B cell (primary cell): ENCODE measurements at regions not wholly inside any gene's neighbourhood (a gene's known extent, or its start where the extent isn't known, plus 50 kb on each side); places are given as distances from the start of the nearest gene placed in this dataset.

Experiments used
- ATAC-seq: fragments of 200-7000 bp; cut with Tn5 transposase; one replicate; pipeline ENCODE4 v1.10.0; 2021; ENCODE audit warnings: low read depth, mild to moderate bottlenecking, moderate number of reproducible peaks, moderate library complexity
- CTCF ChIA-PET: fragments of 350-600 bp; sonication (Branson Sonifier 250); formaldehyde crosslinking; loops from one replicate; lab custom pipeline; 2021; ENCODE audit warnings: antibody characterized with exemption, inconsistent platforms; lab: Charles Lee
- POLR2A ChIA-PET: fragments of 350-600 bp; sonication (Branson Sonifier 250); formaldehyde crosslinking; loops from one replicate; lab custom pipeline; 2021; ENCODE audit warnings: antibody characterized with exemption; lab: Charles Lee
- DNase-seq: peaks from one replicate; pipeline ENCODE4 v3.0.0; 2013
- H2AFZ ChIP-seq: 2 replicates; pipeline ENCODE4 v1.6.1; 2012; ENCODE audit warnings: mild to moderate bottlenecking, low read depth, low read length; ENCODE audit not compliant: insufficient read depth, poor library complexity, severe bottlenecking
- H3K27ac ChIP-seq, 2 donors: 1 replicate in 1 of 2; 2 replicates in 1 of 2; pipeline ENCODE4 v1.5.1; 2012 to 2013; ENCODE audit warnings: low read length in 2 of 2, mild to moderate bottlenecking in 2 of 2, moderate library complexity in 1 of 2
- H3K27me3 ChIP-seq, 4 experiments: fragments of 200-600 bp in 1 of 4; sonication (generic) in 1 of 4; replicated peaks in 1 of 4; 1 replicate in 2 of 4; 2 replicates in 2 of 4; pipeline versions ENCODE4 v1.6.1 to v1.7.0; 2013 to 2016; ENCODE audit warnings: low read length in 3 of 4, mild to moderate bottlenecking in 2 of 4, mixed read lengths in 1 of 4, moderate library complexity in 1 of 4; ENCODE audit not compliant: insufficient read depth in 4 of 4, control insufficient read depth in 3 of 4; ENCODE audit errors: control extremely low read depth in 1 of 4
- H3K36me3 ChIP-seq, 2 experiments: replicated peaks in 1 of 2; 1 replicate in 1 of 2; 2 replicates in 1 of 2; pipeline versions ENCODE4 v1.6.1 to v1.7.1; 2013; ENCODE audit warnings: low read length in 1 of 2; ENCODE audit not compliant: insufficient read depth in 2 of 2, control insufficient read depth in 1 of 2; ENCODE audit errors: control extremely low read depth in 1 of 2, extremely low read depth in 1 of 2
- H3K4me1 ChIP-seq, 2 donors: fragments of 200-600 bp in 1 of 2; sonication (generic) in 1 of 2; 1 replicate in 1 of 2; 2 replicates in 1 of 2; pipeline versions ENCODE4 v1.5.1 to v1.6.1; 2013 to 2017; ENCODE audit warnings: low read length in 2 of 2; ENCODE audit not compliant: control insufficient read depth in 2 of 2, insufficient read depth in 2 of 2
- H3K4me2 ChIP-seq: replicated peaks from 2 replicates; pipeline ENCODE3; 2012; ENCODE audit warnings: mild to moderate bottlenecking, low read depth, low read length; ENCODE audit not compliant: poor library complexity, severe bottlenecking
- H3K4me3 ChIP-seq, 5 experiments: fragments of 200-600 bp in 1 of 5; sonication (generic) in 1 of 5; 1 replicate in 3 of 5; 2 replicates in 2 of 5; pipeline versions ENCODE4 v1.5.1 to v1.7.0; 2011 to 2016; ENCODE audit warnings: low read length in 4 of 5, mild to moderate bottlenecking in 4 of 5, low read depth in 2 of 5, control low read depth in 1 of 5, moderate library complexity in 1 of 5; ENCODE audit not compliant: insufficient read depth in 1 of 5; ENCODE audit errors: control extremely low read depth in 1 of 5, extremely low read depth in 1 of 5
- H3K79me2 ChIP-seq: fragments of 200-600 bp; sonication (generic); one replicate; pipeline ENCODE4 v1.6.0; 2016; ENCODE audit warnings: low read length; ENCODE audit not compliant: control insufficient read depth, insufficient read depth
- H3K9ac ChIP-seq: fragments of 200-600 bp; sonication (generic); 2 replicates; pipeline ENCODE4 v1.6.1; 2017; ENCODE audit warnings: mild to moderate bottlenecking, low read length, moderate library complexity
- H3K9me3 ChIP-seq, 3 donors: one replicate each; pipeline versions ENCODE4 v1.6.1 to v1.7.1; 2013; ENCODE audit warnings: low read length in 2 of 3; ENCODE audit not compliant: control insufficient read depth in 2 of 3, insufficient read depth in 1 of 3; ENCODE audit errors: control extremely low read depth in 1 of 3
- H4K20me1 ChIP-seq: 2 replicates; pipeline ENCODE4 v1.6.0; 2012; ENCODE audit warnings: mild to moderate bottlenecking, low read length; ENCODE audit not compliant: insufficient read depth, control insufficient read depth, poor library complexity, severe bottlenecking
- H3K27ac Mint-ChIP-seq: one replicate; pipeline ENCODE4 v1.8.0; 2021; ENCODE audit warnings: mixed read lengths
- H3K27me3 Mint-ChIP-seq: one replicate; pipeline ENCODE4 v1.8.0; 2021; ENCODE audit warnings: mixed read lengths
- H3K4me1 Mint-ChIP-seq: one replicate; pipeline ENCODE4 v1.8.0; 2021; ENCODE audit warnings: mixed read lengths
- H3K4me3 Mint-ChIP-seq: one replicate; pipeline ENCODE4 v1.8.0; 2021; ENCODE audit warnings: mixed read lengths
- H3K9me3 Mint-ChIP-seq: one replicate; pipeline ENCODE4 v1.8.0; 2022; ENCODE audit warnings: mixed read lengths; ENCODE audit not compliant: insufficient read depth
- EZH2 ChIP-seq: IDR thresholded peaks from 2 replicates; pipeline ENCODE4 v1.6.1; 2012; ENCODE audit warnings: borderline replicate concordance, low read depth, mild to moderate bottlenecking, moderate library complexity, low read length; ENCODE audit not compliant: insufficient read depth, poor library complexity, severe bottlenecking
- WGBS: methylation state at CpG from one replicate; pipeline ENCODE4 v1.1.5; 2013; ENCODE audit warnings: missing lambda C conversion rate; ENCODE audit not compliant: insufficient coverage; 5-methylcytosine and 5-hydroxymethylcytosine counted together
- intact Hi-C: fragments of 100-400 bp; cut with micrococcal nuclease; formaldehyde crosslinking; loops from one replicate; pipeline ENCODE4 v1.10.0; 2022
- TF ChIP-seq, protein P1 (sequence below): fragments of 200-600 bp; IDR thresholded peaks from one replicate; pipeline ENCODE4 v1.8.0; 2022; ENCODE audit warnings: antibody characterized with exemption, mild to moderate bottlenecking

DNA sequence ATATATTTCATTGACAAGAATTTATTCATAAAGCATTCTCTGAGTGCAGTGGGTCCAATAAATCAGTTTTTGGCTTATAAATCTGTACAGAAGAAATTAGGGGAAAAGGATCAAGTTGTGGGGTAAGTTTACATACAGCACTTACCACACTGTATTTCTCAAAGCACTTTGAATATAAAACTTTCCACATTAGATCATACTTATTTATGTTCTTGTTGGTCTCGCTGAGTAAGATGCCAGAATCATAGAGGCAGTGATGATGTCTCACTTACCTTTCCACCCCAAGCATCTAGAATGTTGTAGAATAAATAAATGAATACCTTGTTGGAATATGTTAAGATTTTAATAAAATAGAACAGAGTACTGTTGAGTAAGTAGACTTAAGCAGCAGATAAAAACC is 279.1 kb downstream of the PCDH20 start:
- no peaks in the 10 kb centered on the region for H3K27me3 Mint-ChIP-seq
- ATAC-seq (no peak), DNase-seq (no peak)
- TF ChIP-seq EZH2, result no peak
- TF ChIP-seq, protein P1, sequence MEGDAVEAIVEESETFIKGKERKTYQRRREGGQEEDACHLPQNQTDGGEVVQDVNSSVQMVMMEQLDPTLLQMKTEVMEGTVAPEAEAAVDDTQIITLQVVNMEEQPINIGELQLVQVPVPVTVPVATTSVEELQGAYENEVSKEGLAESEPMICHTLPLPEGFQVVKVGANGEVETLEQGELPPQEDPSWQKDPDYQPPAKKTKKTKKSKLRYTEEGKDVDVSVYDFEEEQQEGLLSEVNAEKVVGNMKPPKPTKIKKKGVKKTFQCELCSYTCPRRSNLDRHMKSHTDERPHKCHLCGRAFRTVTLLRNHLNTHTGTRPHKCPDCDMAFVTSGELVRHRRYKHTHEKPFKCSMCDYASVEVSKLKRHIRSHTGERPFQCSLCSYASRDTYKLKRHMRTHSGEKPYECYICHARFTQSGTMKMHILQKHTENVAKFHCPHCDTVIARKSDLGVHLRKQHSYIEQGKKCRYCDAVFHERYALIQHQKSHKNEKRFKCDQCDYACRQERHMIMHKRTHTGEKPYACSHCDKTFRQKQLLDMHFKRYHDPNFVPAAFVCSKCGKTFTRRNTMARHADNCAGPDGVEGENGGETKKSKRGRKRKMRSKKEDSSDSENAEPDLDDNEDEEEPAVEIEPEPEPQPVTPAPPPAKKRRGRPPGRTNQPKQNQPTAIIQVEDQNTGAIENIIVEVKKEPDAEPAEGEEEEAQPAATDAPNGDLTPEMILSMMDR, result no peak
- ChIA-PET CTCF (no interaction called here), POLR2A (no interaction called here)
- Histone ChIP-seq H3K4me2 (no peak overlapping the region), H4K20me1 (no peaks in the 10 kb centered on the region), H3K9me3 (no peaks in the 10 kb centered on the region), H2AFZ (no peak overlapping the region), H3K27ac (no peak overlapping the region), H3K9ac (no peak overlapping the region), H3K4me3 (no peak overlapping the region), H3K4me1 (no peaks in the 10 kb centered on the region), H3K36me3 (no peaks in the 10 kb centered on the region), H3K79me2 (no peaks in the 10 kb centered on the region), H3K27me3 (no peaks in the 10 kb centered on the region)
- intact Hi-C loops, result no loop called here
- no peak overlapping the region for H3K27ac Mint-ChIP-seq
- H3K4me3 Mint-ChIP-seq, result no peak overlapping the region
- H3K9me3 Mint-ChIP-seq, result peaks cover 3% of the 10 kb centered on the region
- WGBS, result no CpG with 5 or more reads among the region's 1 CpG
- no peaks in the 10 kb centered on the region for H3K4me1 Mint-ChIP-seq

DNA sequence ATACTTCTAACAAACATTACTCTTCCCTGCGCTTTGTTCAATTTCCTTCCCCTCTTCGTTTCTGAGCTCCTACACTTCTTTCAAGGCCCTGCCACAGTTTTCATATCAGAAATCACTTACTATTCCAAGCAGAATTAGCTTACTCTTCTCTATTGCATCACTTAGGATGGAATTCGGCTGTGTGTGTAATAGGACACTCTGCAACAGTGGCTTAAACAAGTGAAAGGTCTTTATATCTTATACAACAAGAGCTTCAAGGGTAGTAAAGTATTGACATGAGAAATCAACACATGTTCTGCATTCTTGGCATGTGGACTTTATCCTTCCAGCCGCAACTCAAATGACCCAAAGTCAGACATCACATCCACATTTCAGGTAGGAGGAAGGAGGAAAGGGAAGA is 279.6 kb downstream of the PCDH20 start:
- H3K4me3 Mint-ChIP-seq, result no peak overlapping the region
- ChIA-PET CTCF (no interaction called here), POLR2A (no interaction called here)
- peaks cover 3% of the 10 kb centered on the region for H3K9me3 Mint-ChIP-seq
- Histone ChIP-seq H3K4me2 (no peak overlapping the region), H4K20me1 (no peaks in the 10 kb centered on the region), H3K79me2 (no peaks in the 10 kb centered on the region), H3K27ac (no peak overlapping the region), H3K36me3 (no peaks in the 10 kb centered on the region), H3K9ac (no peak overlapping the region), H3K27me3 (no peaks in the 10 kb centered on the region), H2AFZ (no peak overlapping the region), H3K9me3 (no peaks in the 10 kb centered on the region), H3K4me3 (no peak overlapping the region), H3K4me1 (no peaks in the 10 kb centered on the region)
- WGBS, result 85% methylated on average over 2 of the region's 4 CpGs
- ATAC-seq, result no peak
- H3K27me3 Mint-ChIP-seq, result no peaks in the 10 kb centered on the region
- TF ChIP-seq EZH2, result no peak
- TF ChIP-seq, protein P1, result no peak
- intact Hi-C loops, result no loop called here
- no peak overlapping the region for H3K27ac Mint-ChIP-seq
- H3K4me1 Mint-ChIP-seq, result no peaks in the 10 kb centered on the region
- DNase-seq, result no peak
